CD4-positive, alpha-beta memory T cell (primary cell): ENCODE measurements at regions not wholly inside any gene's neighbourhood (a gene's known extent, or its start where the extent isn't known, plus 50 kb on each side); places are given as distances from the start of the nearest gene placed in this dataset.
"Not testable (repeated sequence)": the region's sequence is repeated elsewhere in the genome, so short reads cannot be mapped to it uniquely, and the experiment has no call there.

ENCODE experiments used
- CTCF ChIA-PET: fragments of 350-600 bp; sonication (Branson Sonifier 250); formaldehyde crosslinking; loops from one replicate; lab custom pipeline; 2021; ENCODE audit warnings: inconsistent platforms; ENCODE audit not compliant: partially characterized antibody; lab: Charles Lee
- POLR2A ChIA-PET: fragments of 350-600 bp; sonication (Branson Sonifier 250); formaldehyde crosslinking; loops from one replicate; lab custom pipeline; 2021; ENCODE audit not compliant: partially characterized antibody; lab: Charles Lee
- DNase-seq, 5 donors: peaks; one replicate each; pipeline versions ENCODE4 v3.0.0 to v3.0.0-alpha.2; 2020 to 2022; ENCODE audit warnings: mixed read lengths in 1 of 5
- H3K27ac ChIP-seq: one replicate; pipeline ENCODE4 v1.7.0; 2013; ENCODE audit warnings: low read depth, low read length
- H3K27me3 ChIP-seq: 2 replicates; pipeline ENCODE4 v1.7.0; 2013; ENCODE audit warnings: mild to moderate bottlenecking, low read length, moderate library complexity; ENCODE audit not compliant: insufficient read depth
- H3K36me3 ChIP-seq: 2 replicates; pipeline ENCODE4 v1.7.0; 2013; ENCODE audit warnings: mild to moderate bottlenecking, low read length, moderate library complexity; ENCODE audit not compliant: insufficient read depth
- H3K4me1 ChIP-seq: 2 replicates; pipeline ENCODE4 v1.7.0; 2013; ENCODE audit warnings: mild to moderate bottlenecking, low read length, moderate library complexity; ENCODE audit not compliant: insufficient read depth
- H3K4me3 ChIP-seq, 2 donors: one replicate each; pipeline ENCODE4 v1.7.0; 2013; ENCODE audit warnings: low read length in 2 of 2, mild to moderate bottlenecking in 1 of 2
- H3K9me3 ChIP-seq, 2 donors: one replicate each; pipeline ENCODE4 v1.7.0; 2013; ENCODE audit warnings: low read length in 2 of 2, control low read depth in 1 of 2; ENCODE audit not compliant: control insufficient read depth in 1 of 2
- H3K27ac Mint-ChIP-seq, 7 donors: one replicate each; pipeline ENCODE4 v1.8.0; 2020 to 2021; ENCODE audit warnings: mixed read lengths in 7 of 7, mild to moderate bottlenecking in 6 of 7, inconsistent platforms in 3 of 7, moderate library complexity in 3 of 7
- H3K27me3 Mint-ChIP-seq, 2 donors: one replicate each; pipeline ENCODE4 v1.8.0; 2020 to 2021; ENCODE audit warnings: mixed read lengths in 2 of 2
- H3K36me3 Mint-ChIP-seq, 2 donors: one replicate each; pipeline ENCODE4 v1.8.0; 2020 to 2021; ENCODE audit warnings: mixed read lengths in 2 of 2, inconsistent platforms in 1 of 2, mild to moderate bottlenecking in 1 of 2
- H3K4me1 Mint-ChIP-seq, 4 donors: one replicate each; pipeline ENCODE4 v1.8.0; 2020 to 2021; ENCODE audit warnings: mixed read lengths in 4 of 4, mild to moderate bottlenecking in 1 of 4
- H3K4me3 Mint-ChIP-seq, 8 donors: one replicate each; pipeline ENCODE4 v1.8.0; 2020 to 2021; ENCODE audit warnings: mixed read lengths in 8 of 8, mild to moderate bottlenecking in 7 of 8, moderate library complexity in 6 of 8, inconsistent platforms in 3 of 8
- H3K9me3 Mint-ChIP-seq, 8 donors: one replicate each; pipeline ENCODE4 v1.8.0; 2020 to 2021; ENCODE audit warnings: mixed read lengths in 8 of 8, mild to moderate bottlenecking in 5 of 8, inconsistent platforms in 3 of 8, moderate library complexity in 1 of 8
- intact Hi-C: fragments of 100-400 bp; cut with micrococcal nuclease; formaldehyde crosslinking; loops from one replicate; pipeline ENCODE4 v1.15.1; 2023

GRCh38 chr3:193165431-193166120 is 75.4 kb upstream of the PLAAT1 start:
- no peak overlapping the region for H3K27ac ChIP-seq
- ChIA-PET CTCF (no interaction called here), POLR2A (no interaction called here)
- H3K4me3 Mint-ChIP-seq = no peak overlapping the region
- no peaks in the 10 kb centered on the region for H3K4me1 Mint-ChIP-seq
- no peaks in the 10 kb centered on the region for H3K9me3 ChIP-seq
- intact Hi-C loops = no loop called here
- no peaks in the 10 kb centered on the region for H3K4me1 ChIP-seq
- peaks cover 1 to 8% of the 10 kb centered on the region in 2 donors for H3K27me3 Mint-ChIP-seq
- H3K27me3 ChIP-seq = no peaks in the 10 kb centered on the region
- no peaks in the 10 kb centered on the region for H3K36me3 ChIP-seq
- DNase-seq = no peak
- H3K9me3 Mint-ChIP-seq = no peaks in the 10 kb centered on the region
- no peaks in the 10 kb centered on the region for H3K36me3 Mint-ChIP-seq
- no peak overlapping the region for H3K4me3 ChIP-seq
- no peak overlapping the region for H3K27ac Mint-ChIP-seq

GRCh38 chr3:193168931-193169330 is 72.1 kb upstream of the PLAAT1 start:
- CTCF ChIA-PET = no interaction called here
- H3K36me3 Mint-ChIP-seq = no peaks in the 10 kb centered on the region
- intact Hi-C loops = no loop called here

GRCh38 chr3:193174140-193174539 is 66.9 kb upstream of the PLAAT1 start:
- no peaks in the 10 kb centered on the region for H3K9me3 ChIP-seq
- Mint-ChIP-seq H3K36me3 (no peaks in the 10 kb centered on the region), H3K27me3 (peaks cover 1% of the 10 kb centered on the region in 2 donors), H3K9me3 (no peaks in the 10 kb centered on the region), H3K4me3 (no peak overlapping the region), H3K4me1 (peaks cover 0 to 6% (median under 1%) of the 10 kb centered on the region in 4 donors), H3K27ac (no peak overlapping the region)
- ChIA-PET POLR2A (no interaction called here), CTCF (no interaction called here)
- H3K36me3 ChIP-seq = no peaks in the 10 kb centered on the region
- H3K27me3 ChIP-seq = no peaks in the 10 kb centered on the region
- no peak for DNase-seq
- no peaks in the 10 kb centered on the region for H3K4me1 ChIP-seq
- intact Hi-C loops = no loop called here
- no peak overlapping the region for H3K4me3 ChIP-seq
- H3K27ac ChIP-seq = no peak overlapping the region

More at GRCh38 chr3:193168931-193169330, 72.1 kb upstream of the PLAAT1 start:
- no peaks in the 10 kb centered on the region for H3K27me3 ChIP-seq
- no peak for DNase-seq
- H3K27ac ChIP-seq = no peak overlapping the region
- no peaks in the 10 kb centered on the region for H3K36me3 ChIP-seq
- H3K4me1 ChIP-seq = no peaks in the 10 kb centered on the region
- Mint-ChIP-seq H3K4me3 (no peak overlapping the region), H3K27me3 (peaks cover 1 to 8% of the 10 kb centered on the region in 2 donors), H3K27ac (no peak overlapping the region), H3K9me3 (no peaks in the 10 kb centered on the region), H3K4me1 (no peaks in the 10 kb centered on the region)
- POLR2A ChIA-PET = no interaction called here
- H3K4me3 ChIP-seq = no peak overlapping the region
- no peaks in the 10 kb centered on the region for H3K9me3 ChIP-seq

GRCh38 chr3:193179332-193180012 is 61.5 kb upstream of the PLAAT1 start:
- intact Hi-C loops, H3K4me3 Mint-ChIP-seq, H3K27me3 Mint-ChIP-seq: not testable (repeated sequence)

GRCh38 chr3:193187070-193187722 is 53.8 kb upstream of the PLAAT1 start:
- no peaks in the 10 kb centered on the region for H3K9me3 ChIP-seq
- no peaks in the 10 kb centered on the region for H3K4me1 ChIP-seq
- H3K27ac ChIP-seq = no peak overlapping the region
- no peaks in the 10 kb centered on the region for H3K36me3 ChIP-seq
- Mint-ChIP-seq H3K36me3 (no peaks in the 10 kb centered on the region), H3K27ac (no peak overlapping the region), H3K9me3 (peaks cover 0 to 7% (median 0%) of the 10 kb centered on the region in 8 donors), H3K4me1 (no peaks in the 10 kb centered on the region), H3K27me3 (peaks cover 0 to 2% of the 10 kb centered on the region in 2 donors), H3K4me3 (no peak overlapping the region)
- CTCF ChIA-PET = no interaction called here
- no peaks in the 10 kb centered on the region for H3K27me3 ChIP-seq
- intact Hi-C loops = no loop called here
- POLR2A ChIA-PET = no interaction called here
- DNase-seq = no peak
- no peak overlapping the region for H3K4me3 ChIP-seq

More at GRCh38 chr3:193179332-193180012, 61.5 kb upstream of the PLAAT1 start:
- H3K27me3 ChIP-seq, H3K36me3 Mint-ChIP-seq, POLR2A ChIA-PET, H3K4me3 ChIP-seq, H3K27ac ChIP-seq, CTCF ChIA-PET, H3K4me1 ChIP-seq, H3K4me1 Mint-ChIP-seq, H3K9me3 Mint-ChIP-seq, H3K36me3 ChIP-seq, H3K27ac Mint-ChIP-seq, DNase-seq, H3K9me3 ChIP-seq: not testable (repeated sequence)

- ChIA-PET CTCF (no interaction called here), POLR2A (no interaction called here)
- Histone ChIP-seq H3K9me3 (no peaks in the 10 kb centered on the region), H3K27ac (no peak overlapping the region), H3K4me3 (no peak overlapping the region), H3K27me3 (no peaks in the 10 kb centered on the region), H3K36me3 (no peaks in the 10 kb centered on the region), H3K4me1 (no peaks in the 10 kb centered on the region)
- no peak for DNase-seq
- Mint-ChIP-seq H3K9me3 (peaks cover 0 to 2% (median 0%) of the 10 kb centered on the region in 8 donors), H3K36me3 (no peaks in the 10 kb centered on the region), H3K27ac (no peak overlapping the region), H3K4me1 (no peaks in the 10 kb centered on the region), H3K4me3 (no peak overlapping the region), H3K27me3 (peaks cover 0 to 2% of the 10 kb centered on the region in 2 donors)
- intact Hi-C loops = no loop called here
Measured at GRCh38 chr3:193190146-193190786, 50.8 kb upstream of the PLAAT1 start.
